NCI-H128 (cell line): ENCODE measurements at regions not wholly inside any gene's neighbourhood (a gene's known extent, or its start where the extent isn't known, plus 50 kb on each side); places are given as distances from the start of the nearest gene placed in this dataset.
"Not testable (repeated sequence)": the region's sequence is repeated elsewhere in the genome, so short reads cannot be mapped to it uniquely, and the experiment has no call there.

Experiments used
- DNase-seq: peaks from one replicate; lab custom pipeline; 2025; ENCODE audit not compliant: unreplicated experiment; lab: John Stamatoyannopoulos, UW

DNA sequence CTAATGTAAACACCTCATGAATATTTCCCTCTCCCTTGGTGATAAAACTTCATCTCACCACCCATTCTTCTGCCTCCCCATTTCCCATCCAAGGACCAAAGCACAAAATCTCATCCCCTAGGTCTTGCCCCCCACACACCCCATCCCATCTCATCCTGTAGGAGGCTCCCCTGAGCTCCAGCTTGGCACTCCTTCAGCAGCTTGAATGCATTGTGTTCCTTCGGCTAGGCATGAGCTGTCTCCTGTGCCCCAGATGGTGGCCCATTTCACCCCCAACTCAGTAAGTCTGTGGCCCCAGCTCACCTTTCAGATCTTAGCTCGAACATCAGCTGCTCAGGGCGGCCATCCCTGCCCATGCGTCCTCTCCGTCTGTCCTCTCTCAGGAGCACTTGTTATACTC, 203.6 kb upstream of the NR2F2 start:
- DNase-seq, result no peak

DNA sequence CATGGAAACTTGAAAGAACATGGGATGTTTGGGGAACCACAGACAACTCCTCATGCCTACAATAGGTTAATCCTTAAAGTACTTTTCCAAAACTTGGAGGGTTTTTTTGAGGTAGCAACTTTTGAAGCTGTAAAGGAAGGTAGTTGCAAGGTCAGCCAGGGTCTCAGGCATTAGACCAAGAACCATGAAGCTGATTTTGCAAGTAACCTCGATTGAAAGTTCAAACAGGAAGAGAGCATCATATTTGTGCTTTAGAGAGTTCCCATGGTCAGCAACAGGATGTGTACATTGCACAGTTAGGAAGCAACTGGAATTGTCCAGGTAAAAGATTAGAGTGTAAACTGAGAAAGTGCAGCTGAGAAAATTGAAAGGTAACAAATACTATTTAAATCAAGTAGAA, 199.8 kb upstream of the NR2F2 start:
- DNase-seq, result no peak

DNA sequence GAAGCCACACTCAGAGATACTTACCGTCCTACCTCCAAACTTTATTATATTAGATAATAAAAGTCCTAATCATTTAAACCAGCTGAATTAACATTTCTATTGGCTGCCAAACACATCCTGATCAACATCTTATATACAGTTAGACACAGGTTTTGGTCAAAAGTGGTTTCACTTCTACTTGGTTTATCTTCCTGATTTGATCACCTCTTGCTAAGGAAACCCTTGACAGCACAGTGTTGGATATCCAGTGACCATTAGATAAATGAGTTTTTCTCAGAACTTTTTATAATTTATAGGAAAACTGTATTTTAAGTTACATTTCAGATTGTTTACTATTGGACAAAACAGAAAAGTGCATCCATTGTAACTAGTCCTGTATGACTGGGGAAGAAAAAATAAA, 198.4 kb upstream of the NR2F2 start:
- DNase-seq, result no peak

DNA sequence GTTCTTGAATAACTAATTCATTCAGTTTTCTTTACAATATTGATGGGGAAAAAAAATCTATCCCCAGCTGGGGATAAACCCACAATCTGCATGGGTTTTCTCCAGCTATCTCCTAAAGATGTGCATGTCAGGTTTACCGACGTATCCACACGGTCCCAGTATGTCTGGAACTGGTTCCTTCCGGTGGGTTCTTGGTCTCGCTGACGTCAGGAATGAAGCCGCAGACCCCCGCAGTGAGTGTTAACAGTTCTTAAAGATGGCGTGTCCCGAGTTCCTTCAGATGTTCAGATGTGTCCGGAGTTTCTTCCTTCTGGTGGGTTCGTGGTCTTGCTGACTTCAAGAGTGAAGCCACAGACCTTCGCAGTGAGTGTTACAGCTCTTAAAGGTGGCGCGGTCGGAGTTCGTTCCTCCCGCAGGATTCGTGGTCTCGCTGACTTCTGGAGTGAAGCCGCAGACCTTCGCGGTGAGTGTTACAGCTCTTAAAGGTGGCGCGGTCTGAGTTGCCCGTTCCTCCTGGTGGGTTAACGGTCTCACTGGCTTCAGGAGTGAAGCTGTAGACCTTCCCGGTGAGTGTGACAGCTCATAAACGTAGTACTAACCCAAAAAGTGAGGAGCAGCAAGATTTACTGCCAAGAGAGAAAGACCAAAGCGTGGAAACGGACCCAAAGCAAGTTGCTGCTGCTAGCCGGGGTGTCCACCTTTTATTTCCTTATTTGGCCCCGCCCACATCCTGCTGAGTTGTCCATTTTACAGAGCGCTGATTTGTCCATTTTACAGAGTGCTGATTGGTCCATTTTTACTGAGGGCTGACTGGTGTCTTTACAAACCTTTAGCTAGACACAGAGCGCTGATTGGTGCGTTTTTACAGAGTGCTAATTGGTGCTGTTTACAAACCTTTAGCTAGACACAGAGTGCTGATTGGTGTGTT, 195.1 kb upstream of the NR2F2 start:
- DNase-seq, result no peak

DNA sequence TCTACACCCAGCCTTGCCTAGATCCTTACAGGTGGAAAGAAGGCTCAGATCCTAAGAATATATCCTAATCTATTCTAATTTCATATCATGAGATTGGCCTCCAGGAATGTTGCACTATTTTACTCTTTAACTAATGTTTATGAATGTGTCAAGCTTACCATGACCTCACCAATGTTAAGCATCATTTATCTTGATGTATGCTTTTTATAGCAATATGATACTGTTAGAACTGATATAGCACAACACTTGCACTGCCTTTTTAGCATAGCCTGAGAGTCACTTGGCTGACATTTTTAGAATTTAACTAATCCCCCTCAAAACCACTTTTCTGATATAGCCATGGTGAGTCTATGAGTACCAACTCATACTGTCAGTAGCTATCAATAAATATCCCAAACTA, 191.5 kb upstream of the NR2F2 start:
- no peak for DNase-seq

DNA sequence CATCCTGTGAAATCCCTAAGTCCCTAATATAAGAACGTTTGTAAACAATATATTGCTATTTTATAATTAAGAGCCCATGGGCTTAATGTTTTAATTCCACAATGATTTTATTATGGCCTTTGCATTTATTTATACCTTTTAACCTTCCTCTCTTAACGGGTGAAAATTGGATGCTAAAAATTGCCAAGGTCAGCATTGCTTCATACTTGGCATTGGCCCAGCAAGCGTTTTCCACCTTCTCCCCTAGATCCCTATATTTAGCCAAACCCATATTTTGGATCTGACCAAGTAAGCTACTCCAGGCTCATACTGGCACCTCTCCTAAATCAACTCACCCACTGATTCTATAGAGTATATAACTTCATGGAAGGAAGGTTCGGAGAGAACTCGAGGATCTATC, 188.0 kb upstream of the NR2F2 start:
- no peak for DNase-seq

GRCh38 chr15:96144734-96145133, 185.8 kb upstream of the NR2F2 start:
- no peak for DNase-seq

DNA sequence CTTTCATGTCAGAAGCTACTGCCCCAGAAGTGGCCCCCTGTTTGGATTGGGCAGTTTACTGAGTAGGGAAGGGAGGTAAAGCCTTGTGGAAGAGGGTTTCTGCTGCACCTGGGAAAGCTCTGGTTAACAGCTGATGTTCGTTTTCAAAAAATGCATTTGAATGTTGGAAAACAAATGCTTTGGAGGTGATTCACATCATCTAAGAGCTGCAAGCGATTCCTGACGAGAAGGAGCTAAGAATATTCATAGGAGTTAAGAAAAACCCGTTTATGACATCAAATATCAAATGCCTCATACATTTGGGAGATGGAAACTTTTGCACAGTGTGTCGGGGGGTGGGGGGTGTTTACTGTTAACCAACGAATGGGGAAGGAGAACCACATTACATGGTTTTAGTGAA, 183.8 kb upstream of the NR2F2 start:
- no peak for DNase-seq

- no peak for DNase-seq
Measured at GRCh38 chr15:96147267-96147666, 183.2 kb upstream of the NR2F2 start.

DNA sequence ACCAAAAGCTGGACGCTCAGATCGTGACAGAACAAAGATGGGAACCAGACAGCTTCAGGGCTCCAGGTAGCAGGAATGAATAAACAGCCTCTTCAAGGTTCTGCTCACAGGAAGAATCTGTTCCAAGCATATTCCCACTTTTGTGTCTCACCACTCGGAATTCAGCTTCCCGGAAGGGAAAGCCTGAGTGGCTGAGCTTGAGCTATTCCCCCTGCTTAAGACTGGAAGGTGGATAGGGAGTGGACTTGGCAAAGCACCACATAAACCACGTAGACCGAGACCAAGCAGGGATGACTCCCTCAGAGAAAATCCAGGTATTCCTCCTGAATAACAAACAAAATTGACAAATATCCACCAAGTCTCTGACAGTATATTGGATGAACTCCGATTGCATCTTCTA, 180.2 kb upstream of the NR2F2 start:
- DNase-seq, result no peak

- DNase-seq, result not testable (repeated sequence)
Measured at GRCh38 chr15:96151749-96152148, 178.8 kb upstream of the NR2F2 start.

- DNase-seq, result no peak
Measured at GRCh38 chr15:96153929-96154328, 176.6 kb upstream of the NR2F2 start.

- DNase-seq, result no peak
Measured at GRCh38 chr15:96158938-96159337, 171.6 kb upstream of the NR2F2 start.

DNA sequence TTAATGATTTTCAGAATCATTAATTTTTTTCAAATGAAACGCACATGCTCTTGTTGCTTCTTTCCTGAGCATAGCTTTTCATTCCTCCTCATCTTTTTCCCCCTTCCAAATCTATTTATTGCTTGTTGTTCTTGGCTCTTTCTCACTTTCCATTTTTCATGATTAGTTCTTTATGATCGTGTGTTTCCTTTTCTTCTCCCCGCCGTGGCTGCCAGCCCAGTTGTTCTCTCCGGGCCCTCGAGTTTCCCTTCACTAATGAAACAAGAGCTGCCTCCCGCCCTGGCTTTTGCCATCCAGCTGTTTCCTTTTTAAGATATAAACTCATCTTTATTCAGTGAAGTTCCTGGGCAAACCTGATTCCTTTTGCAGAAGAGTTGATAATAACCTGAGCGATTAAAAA, 170.2 kb upstream of the NR2F2 start:
- DNase-seq, result no peak

GRCh38 chr15:96160800-96161199, 169.7 kb upstream of the NR2F2 start:
- DNase-seq, result no peak

DNA sequence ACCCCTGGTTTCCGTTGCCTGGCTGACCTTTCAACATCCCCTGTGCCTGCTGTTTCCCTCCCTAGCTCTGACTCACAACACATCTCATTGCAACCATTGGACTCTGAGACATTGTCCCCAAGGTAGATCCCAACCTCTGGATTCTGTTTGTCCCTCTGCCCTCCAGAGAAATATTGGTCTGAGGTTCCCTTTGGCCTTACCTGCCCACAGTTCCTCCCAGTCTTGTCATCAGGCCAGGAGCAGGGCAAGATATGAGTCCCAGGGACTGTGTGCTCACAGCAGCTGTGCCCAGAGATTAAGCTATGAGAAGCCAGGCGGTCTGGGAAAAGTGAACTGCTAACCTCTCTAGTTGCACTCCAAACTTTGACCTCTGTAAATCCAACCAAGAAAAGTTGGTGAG, 168.2 kb upstream of the NR2F2 start:
- no peak for DNase-seq

GRCh38 chr15:96165081-96165480, 165.4 kb upstream of the NR2F2 start:
- no peak for DNase-seq

DNA sequence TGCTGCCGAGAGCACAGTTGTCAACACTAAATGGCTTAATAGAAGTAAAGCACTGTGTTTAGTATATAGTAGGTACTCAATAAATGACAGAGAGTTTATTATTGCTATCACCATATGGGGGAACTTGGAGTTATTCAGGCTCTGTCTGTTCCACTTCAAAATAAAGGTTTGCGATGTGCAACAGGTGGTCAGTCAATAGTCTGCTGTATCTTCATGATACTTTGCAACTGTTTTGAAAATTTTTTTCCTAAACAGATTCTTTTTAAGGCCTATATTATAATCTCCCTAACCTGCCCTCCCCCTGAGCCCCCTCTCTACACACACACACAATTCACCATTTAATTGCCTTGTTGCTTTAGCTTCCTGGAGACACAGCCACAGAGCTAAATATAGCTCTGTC, 164.7 kb upstream of the NR2F2 start:
- DNase-seq, result no peak

DNA sequence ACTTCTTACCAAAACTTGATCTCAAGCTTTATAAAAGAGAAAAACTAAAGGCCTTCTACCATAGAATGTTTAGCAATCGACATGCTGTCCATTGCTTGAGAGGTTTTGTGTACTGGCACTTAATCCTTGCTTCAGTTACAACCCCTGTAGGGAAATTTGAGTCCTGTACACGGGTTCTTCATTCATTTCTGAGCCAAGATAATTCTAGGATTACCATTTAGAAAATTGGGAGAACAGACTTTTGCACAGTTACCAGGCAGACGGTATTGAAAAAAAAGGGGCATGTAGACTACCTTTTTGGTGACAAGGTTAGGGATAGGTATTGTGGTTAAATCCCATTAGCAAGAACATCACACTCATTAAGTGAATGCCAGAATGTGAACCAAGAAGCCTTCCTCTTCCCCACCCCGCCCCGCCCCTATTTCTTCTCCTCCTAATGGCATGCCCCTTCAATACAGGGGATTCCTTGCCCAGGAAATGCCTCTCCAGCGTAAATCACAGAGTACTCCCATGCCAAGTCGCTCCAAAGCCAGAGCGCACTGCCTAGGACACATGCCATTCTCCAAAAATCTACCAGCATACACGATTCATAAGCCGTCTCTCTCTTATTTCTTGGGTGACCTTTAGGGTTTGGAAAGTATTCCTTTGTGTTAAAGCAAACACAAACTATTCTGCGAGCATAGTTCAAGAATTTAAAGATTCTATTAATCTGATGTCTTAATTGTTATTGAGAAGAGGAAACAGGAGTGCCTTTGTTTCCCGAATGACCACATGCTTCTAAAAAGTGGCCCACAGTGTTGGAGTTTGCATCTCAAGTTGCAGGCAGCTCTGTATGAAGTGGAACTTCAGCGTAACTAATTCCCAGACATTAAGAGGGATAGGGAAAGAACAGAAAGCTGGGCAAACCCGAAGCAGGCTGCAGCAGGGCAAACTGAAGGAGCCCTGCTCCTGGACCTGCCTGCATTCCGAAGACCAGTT, 164.0 kb upstream of the NR2F2 start:
- no peak for DNase-seq

DNA sequence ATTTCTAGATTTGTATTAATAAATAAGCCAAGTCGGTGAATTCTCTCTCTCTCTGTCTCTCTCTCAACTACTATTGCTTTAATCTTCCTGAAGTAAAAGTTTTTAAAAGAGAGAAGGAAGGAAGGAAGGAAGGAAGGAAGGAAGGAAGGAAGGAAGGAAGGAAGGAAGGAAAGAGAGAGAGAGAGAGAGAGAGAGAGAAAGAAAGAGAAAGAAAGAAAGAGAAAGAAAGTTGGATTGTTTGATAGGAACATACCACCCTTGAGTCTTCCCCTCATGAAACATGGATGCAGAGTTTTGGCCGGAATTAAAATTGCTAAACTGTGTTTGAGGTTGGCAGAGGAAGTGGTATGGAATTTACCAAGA, 159.9 kb upstream of the NR2F2 start:
- DNase-seq, result not testable (repeated sequence)

- DNase-seq, result peak; percentile 46
Measured at GRCh38 chr15:96170979-96171739, 159.3 kb upstream of the NR2F2 start.
